SK-N-MC (cell line): ENCODE measurements at regions not wholly inside any gene's neighbourhood (a gene's known extent, or its start where the extent isn't known, plus 50 kb on each side); places are given as distances from the start of the nearest gene placed in this dataset.
"Not testable (repeated sequence)": the region's sequence is repeated elsewhere in the genome, so short reads cannot be mapped to it uniquely, and the experiment has no call there.

Source experiments
- DNase-seq: peaks from one replicate; pipeline ENCODE4 v3.0.0-alpha.2; 2011; ENCODE audit warnings: low read depth, low spot score
- H3K27ac ChIP-seq: fragments of 200-600 bp; sonication (generic); 2 replicates; pipeline ENCODE4 v1.5.1; 2016; ENCODE audit warnings: mixed run types
- H3K36me3 ChIP-seq: fragments of 200-600 bp; sonication (generic); 2 replicates; pipeline ENCODE4 v1.6.1; 2017; ENCODE audit warnings: antibody characterized with exemption, low read length, mixed read lengths; ENCODE audit not compliant: insufficient read depth
- H3K4me3 ChIP-seq: fragments of 200-600 bp; sonication (generic); 2 replicates; pipeline ENCODE4 v1.5.1; 2016
- H3K9ac ChIP-seq: fragments of 200-600 bp; sonication (generic); 2 replicates; pipeline ENCODE4 v1.8.0; 2017; ENCODE audit warnings: mixed run types, mixed read lengths; ENCODE audit not compliant: insufficient read length
- H3K9me3 ChIP-seq: fragments of 200-600 bp; sonication (generic); 2 replicates; pipeline ENCODE4 v1.6.1; 2017; ENCODE audit warnings: low read depth, mild to moderate bottlenecking, antibody characterized with exemption, low read length, moderate library complexity, mixed read lengths
- EZH2 ChIP-seq: fragments of 200-600 bp; sonication (generic); IDR thresholded peaks from one replicate; pipeline ENCODE4 v1.6.1; 2017; ENCODE audit warnings: antibody characterized with exemption
- FOXP2 ChIP-seq: optimal IDR thresholded peaks from 2 replicates; pipeline ENCODE3; 2011; ENCODE audit warnings: mild to moderate bottlenecking, moderate library complexity; ENCODE audit not compliant: insufficient read depth; ENCODE audit errors: extremely low read length, control extremely low read depth
- POLR2AphosphoS5 ChIP-seq: IDR thresholded peaks from 2 replicates; pipeline ENCODE4 v1.6.1; 2012; ENCODE audit warnings: mild to moderate bottlenecking, low read depth, low read length, borderline replicate concordance

- H3K27ac ChIP-seq, result no peak overlapping the region
- TF ChIP-seq POLR2AphosphoS5, result no peak
- no peak for TF ChIP-seq EZH2
- TF ChIP-seq FOXP2, result no peak
- H3K9me3 ChIP-seq, result no peaks in the 10 kb centered on the region
- no peaks in the 10 kb centered on the region for H3K36me3 ChIP-seq
- no peak for DNase-seq
- H3K4me3 ChIP-seq, result no peak overlapping the region
- H3K9ac ChIP-seq, result no peak overlapping the region
These were observed 260.3 kb downstream of the AHR start for GRCh38 chr7:17558558-17559332.

GRCh38 chr7:17559388-17559787, 260.9 kb downstream of the AHR start:
- TF ChIP-seq POLR2AphosphoS5, result no peak
- TF ChIP-seq FOXP2, result no peak
- TF ChIP-seq EZH2, result no peak
- no peaks in the 10 kb centered on the region for H3K36me3 ChIP-seq

GRCh38 chr7:17560516-17560915, 262.1 kb downstream of the AHR start:
- no peak overlapping the region for H3K9ac ChIP-seq
- H3K9me3 ChIP-seq, result no peaks in the 10 kb centered on the region
- no peak overlapping the region for H3K27ac ChIP-seq
- DNase-seq, result no peak
- no peak for TF ChIP-seq EZH2
- TF ChIP-seq POLR2AphosphoS5, result no peak
- no peak for TF ChIP-seq FOXP2
- H3K4me3 ChIP-seq, result no peak overlapping the region
- H3K36me3 ChIP-seq, result no peaks in the 10 kb centered on the region

More at GRCh38 chr7:17559388-17559787, 260.9 kb downstream of the AHR start:
- H3K27ac ChIP-seq, result no peak overlapping the region
- no peaks in the 10 kb centered on the region for H3K9me3 ChIP-seq
- H3K4me3 ChIP-seq, result no peak overlapping the region
- DNase-seq, result no peak
- no peak overlapping the region for H3K9ac ChIP-seq

- Histone ChIP-seq H3K36me3 (no peaks in the 10 kb centered on the region), H3K4me3 (no peak overlapping the region), H3K9ac (no peak overlapping the region), H3K27ac (no peak overlapping the region), H3K9me3 (no peaks in the 10 kb centered on the region)
- TF ChIP-seq EZH2 (no peak), POLR2AphosphoS5 (no peak), FOXP2 (no peak)
- DNase-seq, result no peak
These were observed 262.5 kb downstream of the AHR start for GRCh38 chr7:17560966-17561365.

- H3K9ac ChIP-seq, result no peak overlapping the region
- no peak overlapping the region for H3K27ac ChIP-seq
- TF ChIP-seq POLR2AphosphoS5, result no peak
- no peak for TF ChIP-seq EZH2
- TF ChIP-seq FOXP2, result no peak
- H3K4me3 ChIP-seq, result no peak overlapping the region
- H3K36me3 ChIP-seq, result no peaks in the 10 kb centered on the region
- no peak for DNase-seq
- H3K9me3 ChIP-seq, result no peaks in the 10 kb centered on the region
These were observed 266.3 kb downstream of the AHR start for GRCh38 chr7:17564678-17565212.

- no peak for DNase-seq
- Histone ChIP-seq H3K9ac (no peak overlapping the region), H3K9me3 (no peaks in the 10 kb centered on the region), H3K4me3 (no peak overlapping the region), H3K36me3 (no peaks in the 10 kb centered on the region), H3K27ac (no peak overlapping the region)
- TF ChIP-seq POLR2AphosphoS5 (no peak), FOXP2 (no peak), EZH2 (no peak)
These were observed 281.7 kb downstream of the AHR start for GRCh38 chr7:17580141-17580540.

- Histone ChIP-seq H3K9ac (no peak overlapping the region), H3K4me3 (peak overlapping the region; percentile 19), H3K27ac (peak overlapping the region; percentile 4; the same call in 1 of the 2 replicates), H3K36me3 (no peaks in the 10 kb centered on the region), H3K9me3 (no peaks in the 10 kb centered on the region)
- TF ChIP-seq FOXP2 (no peak), POLR2AphosphoS5 (no peak), EZH2 (no peak)
- DNase-seq, result no peak
These were observed 282.4 kb downstream of the AHR start for GRCh38 chr7:17580856-17581255.

- Histone ChIP-seq H3K27ac (peak overlapping the region; percentile 4; the same call in 1 of the 2 replicates), H3K9me3 (no peaks in the 10 kb centered on the region), H3K9ac (no peak overlapping the region), H3K36me3 (no peaks in the 10 kb centered on the region), H3K4me3 (peak overlapping the region; percentile 19)
- TF ChIP-seq FOXP2 (no peak), POLR2AphosphoS5 (no peak), EZH2 (no peak)
- DNase-seq, result no peak
These were observed 282.8 kb downstream of the AHR start for GRCh38 chr7:17581301-17581700.

GRCh38 chr7:17582696-17583095, 284.2 kb downstream of the AHR start:
- not testable (repeated sequence) for H3K9ac ChIP-seq, H3K4me3 ChIP-seq, DNase-seq, H3K9me3 ChIP-seq, H3K27ac ChIP-seq, H3K36me3 ChIP-seq

- no peak overlapping the region for H3K27ac ChIP-seq
- no peak overlapping the region for H3K9ac ChIP-seq
- H3K9me3 ChIP-seq, result no peaks in the 10 kb centered on the region
- no peak for DNase-seq
- H3K4me3 ChIP-seq, result no peak overlapping the region
- TF ChIP-seq POLR2AphosphoS5 (no peak), FOXP2 (no peak), EZH2 (no peak)
- no peaks in the 10 kb centered on the region for H3K36me3 ChIP-seq
These were observed 285.3 kb downstream of the AHR start for GRCh38 chr7:17583786-17584185.
